ENCODE measurements at regions not wholly inside any gene's neighbourhood (a gene's known extent, or its start where the extent isn't known, plus 50 kb on each side); places are given as distances from the start of the nearest gene placed in this dataset.

GRCh38 chr11:119916568-119916967, 187.6 kb upstream of the NECTIN1 start:
- TF ChIP-seq CTCF (IDR thresholded peaks at IDR 0.05; ENCODE audit: insufficient read depth, low read depth, low read length) = no peak
- no peak for TF ChIP-seq EZH2 (IDR thresholded peaks at IDR 0.05; ENCODE audit: insufficient read depth, low read length)

Data from astrocyte (in vitro differentiated cells and primary cell).